ENCODE measurements at regions not wholly inside any gene's neighbourhood (a gene's known extent, or its start where the extent isn't known, plus 50 kb on each side); places are given as distances from the start of the nearest gene placed in this dataset.

DNA sequence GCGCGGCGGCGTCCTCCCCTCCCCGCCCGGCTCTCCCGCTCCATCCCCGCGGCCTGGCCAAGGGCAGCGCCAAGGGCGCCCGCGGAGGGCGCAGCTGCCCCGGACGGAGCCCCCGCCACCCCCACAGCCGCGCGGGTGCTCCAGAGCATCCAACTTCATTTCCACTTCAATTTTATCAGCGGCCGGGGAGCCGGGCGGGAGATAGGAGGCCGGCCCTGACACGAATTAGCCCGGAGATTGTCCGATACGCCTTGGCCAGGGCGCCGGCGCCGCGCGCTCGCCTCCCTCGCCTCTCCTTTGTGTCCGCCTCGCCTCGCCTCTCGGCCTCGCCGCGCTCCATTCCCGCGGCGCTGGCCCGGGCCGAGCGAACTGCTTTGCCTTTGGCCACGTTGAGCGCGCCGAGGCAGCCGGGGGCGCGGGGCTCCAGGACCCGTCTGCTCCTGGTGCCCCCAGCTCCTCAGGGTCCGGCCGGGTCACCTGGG is 129.1 kb upstream of the LHX1 start:
- TF ChIP-seq, protein P1, sequence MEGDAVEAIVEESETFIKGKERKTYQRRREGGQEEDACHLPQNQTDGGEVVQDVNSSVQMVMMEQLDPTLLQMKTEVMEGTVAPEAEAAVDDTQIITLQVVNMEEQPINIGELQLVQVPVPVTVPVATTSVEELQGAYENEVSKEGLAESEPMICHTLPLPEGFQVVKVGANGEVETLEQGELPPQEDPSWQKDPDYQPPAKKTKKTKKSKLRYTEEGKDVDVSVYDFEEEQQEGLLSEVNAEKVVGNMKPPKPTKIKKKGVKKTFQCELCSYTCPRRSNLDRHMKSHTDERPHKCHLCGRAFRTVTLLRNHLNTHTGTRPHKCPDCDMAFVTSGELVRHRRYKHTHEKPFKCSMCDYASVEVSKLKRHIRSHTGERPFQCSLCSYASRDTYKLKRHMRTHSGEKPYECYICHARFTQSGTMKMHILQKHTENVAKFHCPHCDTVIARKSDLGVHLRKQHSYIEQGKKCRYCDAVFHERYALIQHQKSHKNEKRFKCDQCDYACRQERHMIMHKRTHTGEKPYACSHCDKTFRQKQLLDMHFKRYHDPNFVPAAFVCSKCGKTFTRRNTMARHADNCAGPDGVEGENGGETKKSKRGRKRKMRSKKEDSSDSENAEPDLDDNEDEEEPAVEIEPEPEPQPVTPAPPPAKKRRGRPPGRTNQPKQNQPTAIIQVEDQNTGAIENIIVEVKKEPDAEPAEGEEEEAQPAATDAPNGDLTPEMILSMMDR (IDR thresholded peaks at IDR 0.05): no peak
- TF ChIP-seq EP300 (IDR thresholded peaks at IDR 0.05) (no peak), POLR2AphosphoS5 (IDR thresholded peaks at IDR 0.05) (no peak)
